ENCODE measurements at regions not wholly inside any gene's neighbourhood (a gene's known extent, or its start where the extent isn't known, plus 50 kb on each side); places are given as distances from the start of the nearest gene placed in this dataset.

DNA sequence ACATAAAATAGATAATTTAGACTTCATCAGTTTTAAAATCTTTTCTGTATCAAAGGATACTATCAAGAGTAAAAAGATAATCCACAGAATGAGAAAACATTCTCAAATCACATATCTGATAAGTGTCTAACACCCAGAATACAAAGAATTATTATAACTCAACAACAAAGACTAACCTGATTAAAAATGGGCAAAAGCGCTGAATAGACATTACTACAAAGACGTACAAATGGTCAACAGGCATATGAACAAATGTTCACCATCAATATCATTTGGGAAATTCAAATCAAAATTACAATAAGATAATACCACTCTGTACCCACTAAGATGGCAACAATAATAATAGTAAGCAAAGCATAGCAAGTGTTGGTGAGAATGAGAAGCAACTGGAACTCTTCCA lies 503.8 kb downstream of the CDH26 start:
- ATAC-seq: no peak
- TF ChIP-seq ZNF565 (CRISPR knock-in tag; conservative IDR thresholded peaks at IDR 0.05; ENCODE audit: low read depth) (no peak), BACH2 (CRISPR knock-in tag; IDR thresholded peaks at IDR 0.05; ENCODE audit: borderline replicate concordance) (no peak), CSDC2 (CRISPR knock-in tag; IDR thresholded peaks at IDR 0.05) (no peak), GLIS3 (CRISPR knock-in tag; IDR thresholded peaks at IDR 0.05) (no peak), TCF4 (CRISPR knock-in tag; IDR thresholded peaks at IDR 0.05; ENCODE audit: borderline replicate concordance) (no peak), ZNF8 (CRISPR knock-in tag; IDR thresholded peaks at IDR 0.05) (no peak), SNAI2 (CRISPR knock-in tag; IDR thresholded peaks at IDR 0.05) (no peak), RARB (CRISPR knock-in tag; IDR thresholded peaks at IDR 0.05) (no peak), TOX (CRISPR knock-in tag; IDR thresholded peaks at IDR 0.05; ENCODE audit: borderline replicate concordance) (no peak), ISL1 (CRISPR knock-in tag; IDR thresholded peaks at IDR 0.05) (no peak), ESRRG (CRISPR knock-in tag; IDR thresholded peaks at IDR 0.05) (no peak)
- TF ChIP-seq, protein P1, sequence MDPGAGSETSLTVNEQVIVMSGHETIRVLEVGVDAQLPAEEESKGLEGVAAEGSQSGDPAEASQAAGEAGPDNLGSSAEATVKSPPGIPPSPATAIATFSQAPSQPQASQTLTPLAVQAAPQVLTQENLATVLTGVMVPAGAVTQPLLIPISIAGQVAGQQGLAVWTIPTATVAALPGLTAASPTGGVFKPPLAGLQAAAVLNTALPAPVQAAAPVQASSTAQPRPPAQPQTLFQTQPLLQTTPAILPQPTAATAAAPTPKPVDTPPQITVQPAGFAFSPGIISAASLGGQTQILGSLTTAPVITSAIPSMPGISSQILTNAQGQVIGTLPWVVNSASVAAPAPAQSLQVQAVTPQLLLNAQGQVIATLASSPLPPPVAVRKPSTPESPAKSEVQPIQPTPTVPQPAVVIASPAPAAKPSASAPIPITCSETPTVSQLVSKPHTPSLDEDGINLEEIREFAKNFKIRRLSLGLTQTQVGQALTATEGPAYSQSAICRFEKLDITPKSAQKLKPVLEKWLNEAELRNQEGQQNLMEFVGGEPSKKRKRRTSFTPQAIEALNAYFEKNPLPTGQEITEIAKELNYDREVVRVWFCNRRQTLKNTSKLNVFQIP (CRISPR knock-in tag; IDR thresholded peaks at IDR 0.05; ENCODE audit: borderline replicate concordance, low read depth): no peak

DNA sequence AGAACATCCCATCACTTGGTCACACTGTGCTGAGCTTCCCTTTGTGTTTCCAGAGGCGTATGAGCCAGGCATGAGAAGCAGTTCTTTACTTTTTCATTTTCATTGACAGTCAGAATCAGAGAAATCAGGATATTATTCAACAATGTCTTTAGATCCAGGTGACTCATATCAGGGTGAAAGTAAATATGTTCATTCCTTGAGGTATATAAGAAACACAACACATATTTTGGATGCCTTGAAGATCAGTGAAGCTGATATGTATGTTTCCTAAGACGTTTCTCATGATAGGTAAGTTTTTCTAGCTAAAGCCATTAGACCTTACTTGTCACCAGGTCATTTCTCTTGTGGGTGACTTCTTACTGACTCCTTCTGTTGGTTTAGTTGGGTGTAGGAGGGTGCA lies 505.6 kb downstream of the CDH26 start:
- no peak for ATAC-seq
- TF ChIP-seq ISL1 (CRISPR knock-in tag; IDR thresholded peaks at IDR 0.05): no peak
- no peak for TF ChIP-seq ZNF565 (CRISPR knock-in tag; conservative IDR thresholded peaks at IDR 0.05; ENCODE audit: low read depth)
- TF ChIP-seq ZC3H10 (CRISPR knock-in tag; IDR thresholded peaks at IDR 0.05): no peak
- TF ChIP-seq, protein P2, sequence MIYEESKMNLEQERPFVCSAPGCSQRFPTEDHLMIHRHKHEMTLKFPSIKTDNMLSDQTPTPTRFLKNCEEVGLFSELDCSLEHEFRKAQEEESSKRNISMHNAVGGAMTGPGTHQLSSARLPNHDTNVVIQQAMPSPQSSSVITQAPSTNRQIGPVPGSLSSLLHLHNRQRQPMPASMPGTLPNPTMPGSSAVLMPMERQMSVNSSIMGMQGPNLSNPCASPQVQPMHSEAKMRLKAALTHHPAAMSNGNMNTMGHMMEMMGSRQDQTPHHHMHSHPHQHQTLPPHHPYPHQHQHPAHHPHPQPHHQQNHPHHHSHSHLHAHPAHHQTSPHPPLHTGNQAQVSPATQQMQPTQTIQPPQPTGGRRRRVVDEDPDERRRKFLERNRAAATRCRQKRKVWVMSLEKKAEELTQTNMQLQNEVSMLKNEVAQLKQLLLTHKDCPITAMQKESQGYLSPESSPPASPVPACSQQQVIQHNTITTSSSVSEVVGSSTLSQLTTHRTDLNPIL (CRISPR knock-in tag; IDR thresholded peaks at IDR 0.05; ENCODE audit: low read depth): no peak
- TF ChIP-seq ZFP3 (CRISPR knock-in tag; IDR thresholded peaks at IDR 0.05): no peak
- no peak for TF ChIP-seq ARNTL (CRISPR knock-in tag; IDR thresholded peaks at IDR 0.05; ENCODE audit: borderline replicate concordance, low read depth)
- TF ChIP-seq ESRRG (CRISPR knock-in tag; IDR thresholded peaks at IDR 0.05): no peak
- no peak for TF ChIP-seq BACH2 (CRISPR knock-in tag; IDR thresholded peaks at IDR 0.05; ENCODE audit: borderline replicate concordance)
- TF ChIP-seq, protein P1 (CRISPR knock-in tag; IDR thresholded peaks at IDR 0.05; ENCODE audit: borderline replicate concordance, low read depth): no peak
- TF ChIP-seq PPARA (CRISPR knock-in tag; IDR thresholded peaks at IDR 0.05; ENCODE audit: borderline replicate concordance): no peak
- no peak for TF ChIP-seq ZNF8 (CRISPR knock-in tag; IDR thresholded peaks at IDR 0.05)
- TF ChIP-seq, protein P3, sequence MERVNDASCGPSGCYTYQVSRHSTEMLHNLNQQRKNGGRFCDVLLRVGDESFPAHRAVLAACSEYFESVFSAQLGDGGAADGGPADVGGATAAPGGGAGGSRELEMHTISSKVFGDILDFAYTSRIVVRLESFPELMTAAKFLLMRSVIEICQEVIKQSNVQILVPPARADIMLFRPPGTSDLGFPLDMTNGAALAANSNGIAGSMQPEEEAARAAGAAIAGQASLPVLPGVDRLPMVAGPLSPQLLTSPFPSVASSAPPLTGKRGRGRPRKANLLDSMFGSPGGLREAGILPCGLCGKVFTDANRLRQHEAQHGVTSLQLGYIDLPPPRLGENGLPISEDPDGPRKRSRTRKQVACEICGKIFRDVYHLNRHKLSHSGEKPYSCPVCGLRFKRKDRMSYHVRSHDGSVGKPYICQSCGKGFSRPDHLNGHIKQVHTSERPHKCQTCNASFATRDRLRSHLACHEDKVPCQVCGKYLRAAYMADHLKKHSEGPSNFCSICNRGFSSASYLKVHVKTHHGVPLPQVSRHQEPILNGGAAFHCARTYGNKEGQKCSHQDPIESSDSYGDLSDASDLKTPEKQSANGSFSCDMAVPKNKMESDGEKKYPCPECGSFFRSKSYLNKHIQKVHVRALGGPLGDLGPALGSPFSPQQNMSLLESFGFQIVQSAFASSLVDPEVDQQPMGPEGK (CRISPR knock-in tag; IDR thresholded peaks at IDR 0.05; ENCODE audit: borderline replicate concordance): no peak
- TF ChIP-seq, protein P4, sequence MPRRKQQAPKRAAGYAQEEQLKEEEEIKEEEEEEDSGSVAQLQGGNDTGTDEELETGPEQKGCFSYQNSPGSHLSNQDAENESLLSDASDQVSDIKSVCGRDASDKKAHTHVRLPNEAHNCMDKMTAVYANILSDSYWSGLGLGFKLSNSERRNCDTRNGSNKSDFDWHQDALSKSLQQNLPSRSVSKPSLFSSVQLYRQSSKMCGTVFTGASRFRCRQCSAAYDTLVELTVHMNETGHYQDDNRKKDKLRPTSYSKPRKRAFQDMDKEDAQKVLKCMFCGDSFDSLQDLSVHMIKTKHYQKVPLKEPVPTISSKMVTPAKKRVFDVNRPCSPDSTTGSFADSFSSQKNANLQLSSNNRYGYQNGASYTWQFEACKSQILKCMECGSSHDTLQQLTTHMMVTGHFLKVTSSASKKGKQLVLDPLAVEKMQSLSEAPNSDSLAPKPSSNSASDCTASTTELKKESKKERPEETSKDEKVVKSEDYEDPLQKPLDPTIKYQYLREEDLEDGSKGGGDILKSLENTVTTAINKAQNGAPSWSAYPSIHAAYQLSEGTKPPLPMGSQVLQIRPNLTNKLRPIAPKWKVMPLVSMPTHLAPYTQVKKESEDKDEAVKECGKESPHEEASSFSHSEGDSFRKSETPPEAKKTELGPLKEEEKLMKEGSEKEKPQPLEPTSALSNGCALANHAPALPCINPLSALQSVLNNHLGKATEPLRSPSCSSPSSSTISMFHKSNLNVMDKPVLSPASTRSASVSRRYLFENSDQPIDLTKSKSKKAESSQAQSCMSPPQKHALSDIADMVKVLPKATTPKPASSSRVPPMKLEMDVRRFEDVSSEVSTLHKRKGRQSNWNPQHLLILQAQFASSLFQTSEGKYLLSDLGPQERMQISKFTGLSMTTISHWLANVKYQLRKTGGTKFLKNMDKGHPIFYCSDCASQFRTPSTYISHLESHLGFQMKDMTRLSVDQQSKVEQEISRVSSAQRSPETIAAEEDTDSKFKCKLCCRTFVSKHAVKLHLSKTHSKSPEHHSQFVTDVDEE (CRISPR knock-in tag; IDR thresholded peaks at IDR 0.05): no peak
- no peak for TF ChIP-seq TCF4 (CRISPR knock-in tag; IDR thresholded peaks at IDR 0.05; ENCODE audit: borderline replicate concordance)
- TF ChIP-seq ZNF70 (CRISPR knock-in tag; IDR thresholded peaks at IDR 0.05): no peak
- TF ChIP-seq, protein P5, sequence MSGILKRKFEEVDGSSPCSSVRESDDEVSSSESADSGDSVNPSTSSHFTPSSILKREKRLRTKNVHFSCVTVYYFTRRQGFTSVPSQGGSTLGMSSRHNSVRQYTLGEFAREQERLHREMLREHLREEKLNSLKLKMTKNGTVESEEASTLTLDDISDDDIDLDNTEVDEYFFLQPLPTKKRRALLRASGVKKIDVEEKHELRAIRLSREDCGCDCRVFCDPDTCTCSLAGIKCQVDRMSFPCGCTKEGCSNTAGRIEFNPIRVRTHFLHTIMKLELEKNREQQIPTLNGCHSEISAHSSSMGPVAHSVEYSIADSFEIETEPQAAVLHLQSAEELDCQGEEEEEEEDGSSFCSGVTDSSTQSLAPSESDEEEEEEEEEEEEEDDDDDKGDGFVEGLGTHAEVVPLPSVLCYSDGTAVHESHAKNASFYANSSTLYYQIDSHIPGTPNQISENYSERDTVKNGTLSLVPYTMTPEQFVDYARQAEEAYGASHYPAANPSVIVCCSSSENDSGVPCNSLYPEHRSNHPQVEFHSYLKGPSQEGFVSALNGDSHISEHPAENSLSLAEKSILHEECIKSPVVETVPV (CRISPR knock-in tag; IDR thresholded peaks at IDR 0.05): no peak
- TF ChIP-seq CSDC2 (CRISPR knock-in tag; IDR thresholded peaks at IDR 0.05): no peak
- no peak for TF ChIP-seq GLIS3 (CRISPR knock-in tag; IDR thresholded peaks at IDR 0.05)
